Panc1 (cell line): ENCODE measurements at regions not wholly inside any gene's neighbourhood (a gene's known extent, or its start where the extent isn't known, plus 50 kb on each side); places are given as distances from the start of the nearest gene placed in this dataset.

Experiments
- POLR2AphosphoS5 ChIP-seq: IDR thresholded peaks from 2 replicates; pipeline ENCODE4 v1.6.1; 2012; ENCODE audit warnings: mild to moderate bottlenecking, low read depth, low read length, moderate library complexity
- TF ChIP-seq, protein P1 (sequence below): fragments of 450-650 bp; IDR thresholded peaks from 2 replicates; pipeline ENCODE4 v1.5.1; 2017; ENCODE audit warnings: mild to moderate bottlenecking

DNA sequence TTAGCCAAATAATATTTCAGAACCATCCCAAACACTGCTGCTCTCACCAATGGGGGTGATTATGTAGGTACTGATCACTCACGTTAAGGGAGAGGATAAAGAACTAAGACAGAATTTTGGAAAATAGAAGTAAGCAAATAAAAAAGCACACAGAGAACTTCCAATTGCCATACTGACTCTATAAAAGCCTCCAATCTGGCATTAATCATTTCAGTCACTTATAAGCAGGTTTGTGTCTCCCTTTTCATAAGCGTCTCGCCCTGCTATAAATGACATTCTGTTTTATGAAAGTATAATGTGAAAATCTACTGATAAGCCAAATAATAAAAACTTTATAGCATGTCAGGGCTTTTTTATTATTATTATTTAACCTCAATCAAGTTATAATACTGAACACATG is 435.2 kb downstream of the ETNK1 start:
- TF ChIP-seq POLR2AphosphoS5: no peak
- TF ChIP-seq, protein P1, sequence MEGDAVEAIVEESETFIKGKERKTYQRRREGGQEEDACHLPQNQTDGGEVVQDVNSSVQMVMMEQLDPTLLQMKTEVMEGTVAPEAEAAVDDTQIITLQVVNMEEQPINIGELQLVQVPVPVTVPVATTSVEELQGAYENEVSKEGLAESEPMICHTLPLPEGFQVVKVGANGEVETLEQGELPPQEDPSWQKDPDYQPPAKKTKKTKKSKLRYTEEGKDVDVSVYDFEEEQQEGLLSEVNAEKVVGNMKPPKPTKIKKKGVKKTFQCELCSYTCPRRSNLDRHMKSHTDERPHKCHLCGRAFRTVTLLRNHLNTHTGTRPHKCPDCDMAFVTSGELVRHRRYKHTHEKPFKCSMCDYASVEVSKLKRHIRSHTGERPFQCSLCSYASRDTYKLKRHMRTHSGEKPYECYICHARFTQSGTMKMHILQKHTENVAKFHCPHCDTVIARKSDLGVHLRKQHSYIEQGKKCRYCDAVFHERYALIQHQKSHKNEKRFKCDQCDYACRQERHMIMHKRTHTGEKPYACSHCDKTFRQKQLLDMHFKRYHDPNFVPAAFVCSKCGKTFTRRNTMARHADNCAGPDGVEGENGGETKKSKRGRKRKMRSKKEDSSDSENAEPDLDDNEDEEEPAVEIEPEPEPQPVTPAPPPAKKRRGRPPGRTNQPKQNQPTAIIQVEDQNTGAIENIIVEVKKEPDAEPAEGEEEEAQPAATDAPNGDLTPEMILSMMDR: no peak
